Stimulated activated CD4-positive, alpha-beta T cell treated with anti-CD3 and anti-CD28 coated beads, Interleukin-4, amount 100 ng/mL, for 1 hour (primary cell): ENCODE measurements at regions not wholly inside any gene's neighbourhood (a gene's known extent, or its start where the extent isn't known, plus 50 kb on each side); places are given as distances from the start of the nearest gene placed in this dataset.

Experiments
- DNase-seq: peaks from one replicate; pipeline ENCODE4 v3.0.0-alpha.2; 2020

GRCh38 chr3:118011910-118012309, 1022.7 kb downstream of the IGSF11 start:
- DNase-seq = no peak

GRCh38 chr3:118029049-118029448, 1005.6 kb downstream of the IGSF11 start:
- DNase-seq = no peak

GRCh38 chr3:118036215-118036614, 998.4 kb downstream of the IGSF11 start:
- DNase-seq = no peak

- no peak for DNase-seq
Observed at GRCh38 chr3:118055381-118055780, 979.3 kb downstream of the IGSF11 start.

GRCh38 chr3:118057086-118057485, 977.6 kb downstream of the IGSF11 start:
- no peak for DNase-seq

GRCh38 chr3:118059096-118059495, 975.5 kb downstream of the IGSF11 start:
- DNase-seq = no peak

GRCh38 chr3:118067439-118067838, 967.2 kb downstream of the IGSF11 start:
- DNase-seq = no peak

- DNase-seq = no peak
Observed at GRCh38 chr3:118075873-118076272, 958.8 kb downstream of the IGSF11 start.

- no peak for DNase-seq
Observed at GRCh38 chr3:118077332-118077731, 957.3 kb downstream of the IGSF11 start.

GRCh38 chr3:118080889-118081288, 953.8 kb downstream of the IGSF11 start:
- no peak for DNase-seq

GRCh38 chr3:118088696-118089095, 946.0 kb downstream of the IGSF11 start:
- no peak for DNase-seq

- no peak for DNase-seq
Observed at GRCh38 chr3:118089563-118089962, 945.1 kb downstream of the IGSF11 start.

- no peak for DNase-seq
Observed at GRCh38 chr3:118097226-118097625, 937.4 kb downstream of the IGSF11 start.

GRCh38 chr3:118097660-118098059, 937.0 kb downstream of the IGSF11 start:
- DNase-seq = no peak

- DNase-seq = no peak
Observed at GRCh38 chr3:118098827-118099226, 935.8 kb downstream of the IGSF11 start.

- DNase-seq = no peak
Observed at GRCh38 chr3:118101891-118102290, 932.8 kb downstream of the IGSF11 start.

GRCh38 chr3:118102737-118103136, 931.9 kb downstream of the IGSF11 start:
- no peak for DNase-seq

GRCh38 chr3:118108201-118108600, 926.4 kb downstream of the IGSF11 start:
- DNase-seq = no peak

GRCh38 chr3:118108769-118109168, 925.9 kb downstream of the IGSF11 start:
- no peak for DNase-seq

- DNase-seq = no peak
Observed at GRCh38 chr3:118110211-118110610, 924.4 kb downstream of the IGSF11 start.

- DNase-seq = no peak
Observed at GRCh38 chr3:118116991-118117390, 917.7 kb downstream of the IGSF11 start.

- DNase-seq = no peak
Observed at GRCh38 chr3:118126751-118127150, 907.9 kb downstream of the IGSF11 start.

- DNase-seq = no peak
Observed at GRCh38 chr3:118127992-118128391, 906.7 kb downstream of the IGSF11 start.

- DNase-seq = no peak
Observed at GRCh38 chr3:118128886-118129285, 905.8 kb downstream of the IGSF11 start.

GRCh38 chr3:118137778-118138177, 896.9 kb downstream of the IGSF11 start:
- no peak for DNase-seq

GRCh38 chr3:118144919-118145318, 889.7 kb downstream of the IGSF11 start:
- no peak for DNase-seq
